GM18508 (cell line): ENCODE measurements at regions not wholly inside any gene's neighbourhood (a gene's known extent, or its start where the extent isn't known, plus 50 kb on each side); places are given as distances from the start of the nearest gene placed in this dataset.

Experiments used
- ATAC-seq: cut with Tn5 transposase; IDR thresholded peaks from one replicate; pipeline ENCODE4 v1.9.1; 2021; ENCODE audit warnings: moderate number of reproducible peaks; ENCODE audit not compliant: insufficient read depth, unreplicated experiment

DNA sequence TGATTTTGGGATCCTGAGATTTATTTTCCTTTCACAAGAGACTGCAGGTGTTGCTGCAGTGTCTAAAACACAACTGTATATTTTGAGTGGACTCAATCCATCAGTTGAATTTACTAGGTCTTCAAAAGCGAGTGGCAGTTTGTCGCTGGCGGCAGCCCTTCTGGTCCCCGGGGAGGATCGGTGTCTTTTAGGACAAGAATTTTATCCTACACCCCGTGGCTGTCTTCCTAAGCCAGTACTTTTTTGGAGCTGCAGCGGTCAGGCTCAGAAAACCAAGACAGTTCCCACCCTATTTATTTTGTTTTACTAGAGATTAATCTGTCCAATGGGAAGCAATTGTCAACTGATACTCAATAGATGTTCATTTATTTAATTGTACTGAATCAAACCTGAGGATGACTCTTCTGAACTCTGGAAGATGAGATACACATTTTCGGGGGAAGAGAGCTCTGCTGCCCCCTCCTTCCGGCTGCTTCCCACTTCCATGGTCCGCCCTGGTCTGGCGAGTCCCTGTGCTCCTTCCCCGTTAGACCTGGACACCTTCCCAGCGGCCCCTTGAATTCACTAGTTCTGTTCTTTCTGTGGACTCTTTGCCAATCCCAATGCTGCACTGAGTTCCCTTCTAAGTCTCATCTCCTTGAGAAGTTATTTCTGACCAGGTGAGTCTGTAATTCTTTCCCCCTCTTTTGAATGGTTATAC is 90.6 kb downstream of the ERMARD start:
- ATAC-seq = no peak

DNA sequence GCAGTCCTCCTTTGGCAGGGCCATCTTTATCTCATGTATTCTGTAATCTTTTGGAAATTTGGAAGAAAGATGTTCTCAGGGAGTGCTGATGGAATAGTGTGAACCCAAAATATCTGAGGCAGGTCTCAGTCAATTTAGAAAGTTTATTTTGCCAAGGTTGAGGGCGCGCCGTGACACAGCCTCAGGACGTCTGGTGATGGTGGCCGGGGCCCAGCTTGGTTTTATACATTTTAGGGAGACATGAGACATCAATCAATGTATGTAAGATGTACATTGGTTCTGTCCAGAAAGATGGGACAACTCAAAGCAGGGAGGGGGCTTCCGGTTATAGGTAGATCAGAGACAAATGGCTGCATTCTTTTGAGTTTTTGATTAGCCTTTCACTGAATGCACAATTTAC is 89.8 kb downstream of the ERMARD start:
- ATAC-seq = no peak

DNA sequence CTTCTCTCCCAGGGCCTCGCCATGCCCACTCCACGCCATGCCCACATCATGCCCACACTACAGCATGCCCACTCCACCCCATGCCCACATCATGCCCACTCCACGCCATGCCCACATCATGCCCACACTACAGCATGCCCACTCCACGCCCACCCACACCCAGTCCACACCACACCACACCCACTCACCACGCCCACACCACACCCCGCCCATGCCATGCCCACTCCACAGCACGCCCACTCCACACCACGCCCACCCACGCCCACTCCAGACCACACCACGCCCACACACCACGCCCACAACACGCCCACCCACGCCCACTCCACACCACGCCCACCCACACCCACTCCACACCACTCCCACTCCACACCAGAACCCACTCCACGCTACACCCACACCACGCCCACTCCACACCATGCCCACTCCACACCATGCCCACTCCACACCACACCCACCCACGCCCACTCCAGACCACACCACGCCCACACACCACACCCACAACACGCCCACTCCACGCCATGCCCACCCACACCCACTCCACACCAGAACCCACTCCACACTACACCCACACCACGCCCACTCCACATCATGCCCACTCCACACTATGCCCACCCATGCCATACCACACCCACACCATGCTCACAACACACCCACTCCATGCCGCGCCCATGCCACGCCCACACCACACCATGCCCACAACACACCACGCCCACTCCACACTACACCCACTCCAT is 88.6 kb downstream of the ERMARD start:
- ATAC-seq = no peak

DNA sequence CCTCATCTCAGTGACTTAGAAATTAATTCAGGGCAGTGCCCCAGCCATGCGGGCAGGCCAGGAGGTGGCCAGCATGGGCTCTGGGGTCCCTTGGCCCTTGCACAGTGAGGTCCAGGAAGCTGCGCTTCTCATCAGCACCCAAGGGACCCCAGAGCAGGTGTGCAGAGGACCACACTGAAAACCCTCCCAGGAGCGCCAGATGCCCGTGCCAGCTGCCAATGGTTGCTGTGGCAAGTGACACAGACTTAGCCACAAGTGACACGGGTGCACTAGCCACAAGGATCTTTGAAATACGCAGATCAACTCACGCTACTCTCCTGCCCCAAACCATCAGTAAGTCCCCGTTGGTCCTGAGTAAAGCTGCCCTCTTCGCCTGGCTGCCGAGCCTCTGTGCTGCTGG is 88.1 kb downstream of the ERMARD start:
- ATAC-seq = no peak

DNA sequence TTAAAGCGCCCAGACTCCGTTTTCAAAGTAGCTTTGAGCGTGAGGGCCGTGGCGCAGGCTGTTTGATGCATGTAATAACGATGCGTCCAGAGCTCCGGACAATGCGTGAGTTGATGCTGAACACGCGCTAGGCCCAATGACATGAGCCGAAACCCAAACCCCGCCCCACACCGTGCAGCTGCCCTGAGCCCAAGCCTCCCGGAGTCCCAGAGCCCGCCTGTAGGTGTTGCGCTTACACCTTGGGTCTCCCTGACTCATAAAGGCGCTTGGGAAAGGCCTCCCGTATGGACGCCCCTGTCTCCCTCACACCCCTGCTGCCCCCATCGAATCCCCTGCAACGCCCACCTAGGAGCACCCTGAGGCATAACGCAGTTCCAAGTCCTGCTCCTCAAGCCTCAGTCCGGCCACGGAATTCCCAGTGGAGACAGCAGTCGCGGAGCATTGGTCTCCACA is 87.6 kb downstream of the ERMARD start:
- ATAC-seq = no peak

DNA sequence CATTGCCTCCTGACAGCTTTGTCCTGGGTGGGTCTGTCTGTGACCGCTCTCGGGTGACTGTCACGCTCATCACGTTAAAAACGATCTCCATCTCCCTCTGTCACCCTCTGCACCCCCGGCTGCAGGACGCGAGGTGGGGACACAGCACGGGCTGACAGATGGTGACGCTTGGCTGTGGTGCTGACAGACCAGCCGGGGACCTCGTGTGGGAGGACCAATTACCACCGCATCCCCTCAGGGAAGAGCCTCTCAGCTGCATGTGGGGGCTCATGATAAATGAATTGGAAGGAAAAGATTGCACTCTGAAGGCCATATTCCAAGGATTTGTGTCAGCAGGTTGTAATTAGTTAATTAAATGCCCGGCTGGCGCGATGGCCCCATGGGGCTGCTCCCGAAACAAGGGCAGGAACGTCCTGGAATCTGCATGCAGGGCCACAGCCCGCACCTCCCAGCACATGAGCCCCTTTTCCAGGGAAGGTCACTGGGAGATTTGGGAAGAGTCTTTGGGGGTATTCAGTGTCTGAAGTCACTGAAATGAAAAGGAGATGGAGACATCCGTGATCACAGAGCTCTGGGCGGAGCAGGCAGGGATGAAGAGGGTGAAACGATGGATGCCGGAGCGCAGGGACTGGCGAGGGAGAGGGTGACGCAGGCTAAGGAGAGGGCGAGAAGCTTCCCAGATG is 87.1 kb downstream of the ERMARD start:
- ATAC-seq = no peak

DNA sequence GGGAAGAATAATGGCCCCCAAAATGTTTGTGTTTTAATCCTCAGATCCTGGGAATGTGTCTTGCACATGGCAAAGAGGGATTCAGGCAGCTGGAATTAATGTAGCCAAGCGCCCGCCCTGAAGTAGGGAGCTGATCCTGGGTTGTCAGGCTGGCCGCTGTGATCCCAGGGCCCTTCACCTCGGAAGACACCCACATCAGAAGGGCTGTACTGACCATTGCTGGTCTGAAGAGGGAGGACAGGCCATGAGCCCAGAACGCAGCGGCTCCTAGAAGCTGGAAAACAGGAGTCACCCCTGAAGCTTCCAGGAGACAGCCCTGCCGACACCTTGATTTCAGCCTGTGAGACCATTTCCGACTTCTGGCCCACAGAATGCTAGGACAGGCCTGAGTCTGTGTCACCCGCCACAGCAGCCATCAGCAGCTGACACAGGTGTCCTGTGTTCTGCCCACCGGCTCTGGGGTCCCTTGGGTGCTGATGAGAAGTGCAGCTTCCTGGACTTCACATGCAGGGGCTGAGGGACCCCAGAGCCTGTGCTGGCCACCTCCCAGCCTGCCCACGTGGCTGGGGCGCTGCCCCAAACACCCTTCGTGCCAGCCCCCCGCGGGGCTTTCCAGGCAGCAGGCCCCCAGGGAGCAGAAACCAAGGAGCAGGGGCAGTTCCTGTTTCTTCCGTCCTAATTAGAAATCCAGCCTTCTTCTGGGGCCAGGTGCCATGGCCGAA is 86.3 kb downstream of the ERMARD start:
- ATAC-seq = no peak

DNA sequence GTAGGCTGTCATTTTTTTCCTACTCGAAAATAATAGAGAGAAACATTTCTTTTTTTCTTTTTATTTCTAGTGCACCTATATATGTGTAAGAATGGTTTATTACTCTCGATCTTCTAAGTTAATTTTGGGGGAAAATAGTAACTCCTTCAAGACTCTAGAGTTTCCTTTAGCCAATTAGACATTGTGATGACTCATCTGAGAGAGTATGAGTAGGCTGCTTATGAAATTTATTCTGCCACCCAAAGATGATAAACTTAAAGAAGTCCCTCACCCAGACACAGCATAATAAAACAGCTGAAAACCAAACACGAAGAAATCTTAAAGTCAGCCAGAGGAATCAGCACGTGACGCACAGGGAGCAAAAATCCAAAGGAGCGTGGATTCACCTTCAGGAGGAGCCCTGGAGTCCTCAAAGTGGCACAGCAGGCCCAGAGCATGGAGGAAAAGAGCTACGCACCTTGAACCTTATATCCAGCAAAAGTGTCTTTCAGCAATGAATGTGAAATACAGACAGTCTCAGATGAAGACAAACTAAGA is 81.9 kb downstream of the ERMARD start:
- no peak for ATAC-seq

DNA sequence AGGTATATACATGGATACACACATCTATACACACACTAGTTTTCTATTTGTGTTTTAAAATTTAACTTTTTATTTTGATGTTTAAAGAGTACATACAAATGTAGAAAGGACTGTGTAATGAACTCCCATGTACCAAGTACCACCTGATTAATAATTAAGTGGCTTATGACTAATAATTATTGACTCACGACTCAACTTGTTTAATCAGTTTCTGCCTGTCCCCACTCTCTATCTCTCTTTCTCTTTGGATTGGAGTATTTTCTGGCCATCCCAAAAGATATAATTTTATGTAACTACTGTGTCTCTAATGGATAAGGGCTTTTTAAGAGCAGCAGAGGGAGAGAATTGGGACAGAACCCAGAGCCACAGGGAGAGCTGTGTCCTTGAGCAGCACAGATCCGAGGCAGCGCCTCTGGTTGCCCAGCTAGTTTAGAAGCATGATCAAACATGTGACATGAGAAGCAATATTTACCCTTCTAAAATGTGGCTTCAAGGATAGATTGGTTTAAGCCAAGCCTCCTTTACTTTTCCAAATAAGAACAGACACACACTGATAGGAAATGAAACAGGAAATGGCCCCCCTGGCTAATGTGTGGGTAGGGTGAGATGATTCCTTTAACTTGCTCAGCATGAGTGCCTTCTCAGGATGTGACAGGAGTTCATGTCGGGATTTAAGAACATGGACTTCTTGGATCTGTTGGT is 81.0 kb downstream of the ERMARD start:
- no peak for ATAC-seq

DNA sequence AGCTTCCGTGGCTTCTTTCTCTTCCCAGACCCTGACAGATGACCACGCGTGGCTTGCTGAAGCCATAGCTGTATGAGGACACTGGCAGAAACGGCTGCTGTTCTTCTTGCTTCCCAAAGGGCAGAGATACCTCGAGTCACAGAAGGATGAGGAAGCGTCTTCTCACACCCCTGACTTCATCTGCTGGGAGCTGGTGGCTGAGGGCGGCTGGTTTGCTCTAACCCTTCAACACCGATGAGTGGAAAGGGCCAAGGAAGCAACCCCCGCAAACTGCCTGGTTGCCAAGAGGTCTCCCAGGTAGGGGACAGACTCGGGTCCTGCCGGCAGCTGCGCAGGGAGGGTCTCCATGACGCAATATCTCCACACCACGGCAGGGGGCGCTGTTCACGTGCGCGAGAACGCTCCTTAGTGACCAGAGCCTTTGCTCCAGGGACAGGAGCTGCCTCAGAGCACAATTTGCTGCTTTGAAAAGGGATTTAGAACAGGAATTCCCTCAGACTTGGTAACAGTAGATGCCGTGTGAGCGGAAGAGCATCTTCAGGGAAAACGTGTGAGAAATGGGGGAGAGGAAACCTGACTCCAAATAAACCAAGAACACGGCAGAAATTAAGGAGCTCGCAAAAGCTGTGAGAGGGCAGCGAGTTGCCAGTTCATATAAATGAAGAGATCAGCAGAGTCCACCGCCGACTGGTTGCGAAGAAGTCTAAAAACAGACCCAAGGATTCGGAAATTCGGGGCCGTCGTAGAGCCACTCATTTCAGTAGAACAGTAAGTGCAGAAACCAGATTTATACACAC is 80.2 kb downstream of the ERMARD start:
- ATAC-seq = no peak
